Stimulated activated CD8-positive, alpha-beta memory T cell treated with anti-CD3 and anti-CD28 coated beads, Interleukin-2, amount 100 ng/mL, for 48 hours (primary cell): ENCODE measurements at regions not wholly inside any gene's neighbourhood (a gene's known extent, or its start where the extent isn't known, plus 50 kb on each side); places are given as distances from the start of the nearest gene placed in this dataset.

Source experiments
- DNase-seq, 2 donors: peaks; one replicate each; pipeline ENCODE4 v3.0.0-alpha.2; 2020; ENCODE audit warnings: low read depth in 2 of 2

- DNase-seq, result no peak
Measured at GRCh38 chr12:74456431-74456830, 81.2 kb upstream of the ATXN7L3B start.

- DNase-seq, result no peak
Measured at GRCh38 chr12:74468401-74468800, 69.2 kb upstream of the ATXN7L3B start.

- no peak for DNase-seq
Measured at GRCh38 chr12:74476234-74476633, 61.4 kb upstream of the ATXN7L3B start.

- no peak for DNase-seq
Measured at GRCh38 chr12:74481078-74481477, 56.6 kb upstream of the ATXN7L3B start.

GRCh38 chr12:74482115-74482514, 55.5 kb upstream of the ATXN7L3B start:
- no peak for DNase-seq

- no peak for DNase-seq
Measured at GRCh38 chr12:74483057-74483456, 54.6 kb upstream of the ATXN7L3B start.
